ENCODE measurements at regions not wholly inside any gene's neighbourhood (a gene's known extent, or its start where the extent isn't known, plus 50 kb on each side); places are given as distances from the start of the nearest gene placed in this dataset.

GRCh38 chr6:3908223-3908622 is 59.0 kb downstream of the FAM50B start:
- H3K9me3 Mint-ChIP-seq = no peaks in the 10 kb centered on the region
- H3K27ac Mint-ChIP-seq = peak overlapping the region in 1 of 3 experiments; percentile 6
- no peak for TF ChIP-seq CTCF (IDR thresholded peaks at IDR 0.05; ENCODE audit: unreplicated experiment in 3 of 3)
- peaks cover under 1% of the 10 kb centered on the region for H3K27me3 Mint-ChIP-seq (ENCODE audit: low read depth)
- peaks cover 65% of the 10 kb centered on the region for H3K4me1 Mint-ChIP-seq
- no peak overlapping the region for H3K4me3 Mint-ChIP-seq
- no peaks in the 10 kb centered on the region for H3K36me3 Mint-ChIP-seq (ENCODE audit: low read depth)

DNA sequence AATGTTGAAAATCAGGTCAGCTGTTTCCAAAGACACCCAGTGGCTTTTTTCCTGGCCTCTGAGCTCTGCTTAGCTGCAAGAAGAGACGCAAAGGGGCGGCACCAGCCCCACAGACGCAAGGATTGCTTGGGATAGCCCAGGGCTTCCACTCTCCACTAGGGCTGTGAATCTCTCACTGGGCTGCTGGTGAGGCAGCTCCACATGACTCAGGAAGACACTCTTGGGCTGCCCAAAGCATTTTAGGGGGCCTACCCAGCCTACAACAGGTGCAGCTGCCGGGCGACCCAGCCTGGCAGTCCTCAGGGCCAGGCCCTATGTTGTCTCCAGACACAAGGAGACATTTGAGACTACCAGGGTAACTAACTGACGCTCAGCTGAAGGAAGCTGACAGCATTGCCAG is 59.8 kb downstream of the FAM50B start:
- TF ChIP-seq CTCF (IDR thresholded peaks at IDR 0.05; ENCODE audit: unreplicated experiment in 3 of 3) = no peak
- Mint-ChIP-seq H3K9me3 (no peaks in the 10 kb centered on the region), H3K27me3 (ENCODE audit: low read depth) (no peaks in the 10 kb centered on the region), H3K4me3 (no peak overlapping the region), H3K36me3 (ENCODE audit: low read depth) (no peaks in the 10 kb centered on the region), H3K27ac (peak overlapping the region in 1 of 3 experiments; percentile 94), H3K4me1 (peaks cover 69% of the 10 kb centered on the region)

GRCh38 chr6:3910106-3910663 is 61.0 kb downstream of the FAM50B start:
- no peak for TF ChIP-seq CTCF (IDR thresholded peaks at IDR 0.05; ENCODE audit: unreplicated experiment in 3 of 3)
- Mint-ChIP-seq H3K27ac (peak overlapping the region; percentile 70 to 98 (median 94)), H3K27me3 (ENCODE audit: low read depth) (no peaks in the 10 kb centered on the region), H3K4me1 (peaks cover 69% of the 10 kb centered on the region), H3K36me3 (ENCODE audit: low read depth) (no peaks in the 10 kb centered on the region), H3K9me3 (no peaks in the 10 kb centered on the region), H3K4me3 (no peak overlapping the region)

- Mint-ChIP-seq H3K4me3 (no peak overlapping the region), H3K27me3 (ENCODE audit: low read depth) (no peaks in the 10 kb centered on the region), H3K36me3 (ENCODE audit: low read depth) (no peaks in the 10 kb centered on the region), H3K9me3 (no peaks in the 10 kb centered on the region), H3K4me1 (peaks cover 62% of the 10 kb centered on the region), H3K27ac (peak overlapping the region; percentile 93 to 98 (median 94))
- TF ChIP-seq CTCF (IDR thresholded peaks at IDR 0.05; ENCODE audit: unreplicated experiment in 3 of 3) = no peak
Measured at GRCh38 chr6:3911130-3911529, 62.0 kb downstream of the FAM50B start.

DNA sequence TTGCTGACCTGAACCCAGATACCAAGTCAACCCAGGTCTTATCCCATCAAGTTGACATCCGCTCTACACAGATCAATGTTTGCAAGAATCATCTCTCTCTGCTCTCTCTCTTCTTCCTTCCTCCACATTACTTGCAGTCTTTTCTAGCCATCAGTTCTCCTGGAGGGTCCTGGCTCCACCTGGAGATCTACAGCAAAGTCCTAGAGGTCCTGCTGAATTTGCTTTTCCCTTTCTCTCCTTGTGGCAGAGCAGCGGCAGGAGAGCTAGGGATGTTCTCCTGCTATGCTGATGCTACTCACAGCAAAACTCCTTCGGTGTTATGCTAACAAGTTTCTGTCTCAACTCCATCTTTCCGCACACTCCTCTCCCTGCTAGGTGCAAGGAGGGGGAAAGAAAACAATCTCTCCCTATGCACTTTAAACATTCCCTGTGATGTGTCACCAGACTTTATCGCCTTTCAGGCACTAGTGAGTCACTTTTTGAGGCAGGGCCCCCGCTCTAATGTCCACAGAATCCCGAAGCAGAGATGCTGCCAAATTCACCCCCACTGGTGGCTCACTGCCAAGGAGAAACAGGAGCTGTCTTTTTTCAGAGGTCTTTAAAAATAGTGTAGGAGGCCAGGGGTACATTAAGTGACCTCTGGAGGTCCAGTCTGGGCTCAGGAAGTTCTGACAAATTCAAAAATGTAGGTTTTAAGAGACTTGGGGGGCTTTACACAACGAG is 62.6 kb downstream of the FAM50B start:
- Mint-ChIP-seq H3K27me3 (ENCODE audit: low read depth) (no peaks in the 10 kb centered on the region), H3K27ac (peak overlapping the region; percentile 93 to 98 (median 94)), H3K9me3 (no peaks in the 10 kb centered on the region), H3K36me3 (ENCODE audit: low read depth) (no peaks in the 10 kb centered on the region), H3K4me1 (peaks cover 56% of the 10 kb centered on the region), H3K4me3 (peak overlapping the region; percentile 3 to 55 (median 23))
- no peak for TF ChIP-seq CTCF (IDR thresholded peaks at IDR 0.05; ENCODE audit: unreplicated experiment in 3 of 3)

Data from nephron (organoid).